GM23338 (cell line): ENCODE measurements at regions not wholly inside any gene's neighbourhood (a gene's known extent, or its start where the extent isn't known, plus 50 kb on each side); places are given as distances from the start of the nearest gene placed in this dataset.

Experiments
- ATAC-seq: fragments of 200-7000 bp; cut with Tn5 transposase; 3 replicates; pipeline ENCODE4 v1.9.1; 2020
- DNase-seq: peaks from one replicate; pipeline ENCODE4 v3.0.0-alpha.2; 2015; ENCODE audit warnings: low spot score
- H2AFZ ChIP-seq: fragments of 200-600 bp; sonication (generic); 2 replicates; pipeline ENCODE4 v1.8.0; 2016; ENCODE audit warnings: antibody characterized with exemption, mild to moderate bottlenecking, moderate library complexity
- H3F3A ChIP-seq: fragments of 200-600 bp; sonication (generic); replicated peaks from 2 replicates; pipeline ENCODE4 v1.8.0; 2017; ENCODE audit warnings: antibody characterized with exemption, mixed run types, low read depth
- H3K27ac ChIP-seq: fragments of 200-600 bp; sonication (generic); 2 replicates; pipeline ENCODE4 v1.6.1; 2016; ENCODE audit warnings: low read depth
- H3K27me3 ChIP-seq: fragments of 200-600 bp; sonication (generic); 2 replicates; pipeline ENCODE4 v1.8.0; 2016; ENCODE audit warnings: mild to moderate bottlenecking, mixed run types, moderate library complexity; ENCODE audit not compliant: insufficient read depth
- H3K36me3 ChIP-seq: fragments of 200-600 bp; sonication (generic); 2 replicates; pipeline ENCODE4 v1.8.0; 2016; ENCODE audit warnings: mild to moderate bottlenecking; ENCODE audit not compliant: insufficient read depth
- H3K4me1 ChIP-seq: fragments of 200-600 bp; sonication (generic); 2 replicates; pipeline ENCODE4 v1.8.0; 2016; ENCODE audit warnings: mild to moderate bottlenecking, moderate library complexity; ENCODE audit not compliant: insufficient read depth
- H3K4me2 ChIP-seq: fragments of 200-600 bp; sonication (generic); 2 replicates; pipeline ENCODE4 v1.7.1; 2017; ENCODE audit warnings: mixed run types
- H3K4me3 ChIP-seq: fragments of 200-600 bp; sonication (generic); 2 replicates; pipeline ENCODE4 v1.6.1; 2016; ENCODE audit warnings: mixed run types
- H3K79me2 ChIP-seq: fragments of 200-600 bp; sonication (generic); replicated peaks from 2 replicates; pipeline ENCODE4 v1.8.0; 2017; ENCODE audit warnings: mild to moderate bottlenecking; ENCODE audit not compliant: insufficient read depth
- H3K9me2 ChIP-seq: fragments of 200-600 bp; sonication (generic); 2 replicates; pipeline ENCODE4 v1.8.0; 2017; ENCODE audit not compliant: insufficient read depth
- H4K20me1 ChIP-seq: fragments of 200-600 bp; sonication (generic); replicated peaks from 2 replicates; pipeline ENCODE4 v1.8.0; 2017; ENCODE audit warnings: mild to moderate bottlenecking; ENCODE audit not compliant: insufficient read depth
- H3K27ac Mint-ChIP-seq: 2 replicates; pipeline ENCODE4 v1.8.0; 2020; ENCODE audit warnings: inconsistent platforms, mild to moderate bottlenecking, moderate library complexity, mixed read lengths
- H3K27me3 Mint-ChIP-seq: 3 replicates; pipeline ENCODE4 v1.8.0; 2022; ENCODE audit warnings: low read depth, mild to moderate bottlenecking, moderate library complexity, mixed read lengths, inconsistent platforms; ENCODE audit not compliant: insufficient read depth, poor library complexity
- H3K36me3 Mint-ChIP-seq: 3 replicates; pipeline ENCODE4 v1.8.0; 2021; ENCODE audit warnings: low read depth, mild to moderate bottlenecking, inconsistent platforms, moderate library complexity, mixed read lengths
- H3K4me1 Mint-ChIP-seq: 3 replicates; pipeline ENCODE4 v1.8.0; 2020; ENCODE audit warnings: mild to moderate bottlenecking, inconsistent platforms, mixed read lengths
- H3K4me3 Mint-ChIP-seq: 3 replicates; pipeline ENCODE4 v1.8.0; 2021; ENCODE audit warnings: moderate library complexity, mild to moderate bottlenecking, inconsistent platforms, mixed read lengths
- H3K9me3 Mint-ChIP-seq: 3 replicates; pipeline ENCODE4 v1.8.0; 2020; ENCODE audit warnings: moderate library complexity, mild to moderate bottlenecking, inconsistent platforms, mixed read lengths
- CREB1 ChIP-seq: fragments of 250-450 bp; sonication (Bioruptor Pico); IDR thresholded peaks from 2 replicates; pipeline ENCODE4 v1.5.0; 2020; ENCODE audit warnings: low read depth, mild to moderate bottlenecking, moderate library complexity
- EZH2 ChIP-seq: fragments of 200-600 bp; sonication (generic); IDR thresholded peaks from one replicate; pipeline ENCODE4 v1.8.0; 2017; ENCODE audit warnings: antibody characterized with exemption, mild to moderate bottlenecking, low read depth; ENCODE audit not compliant: unreplicated experiment
- EZH2phosphoT487 ChIP-seq: fragments of 200-600 bp; sonication (generic); IDR thresholded peaks from one replicate; pipeline ENCODE4 v1.8.1; 2018; ENCODE audit warnings: antibody characterized with exemption; ENCODE audit not compliant: unreplicated experiment
- JUNB ChIP-seq: IDR thresholded peaks from one replicate; pipeline ENCODE4 v1.6.1; 2016; ENCODE audit warnings: antibody characterized with exemption; ENCODE audit not compliant: unreplicated experiment
- NANOG ChIP-seq: IDR thresholded peaks from 2 replicates; pipeline ENCODE4 v1.6.1; 2016; ENCODE audit warnings: antibody characterized with exemption, borderline replicate concordance
- POLR2AphosphoS5 ChIP-seq: IDR thresholded peaks from 2 replicates; pipeline ENCODE4 v1.6.1; 2016; ENCODE audit warnings: antibody characterized with exemption, low read depth
- STAT1 ChIP-seq: IDR thresholded peaks from one replicate; pipeline ENCODE4 v1.6.1; 2016; ENCODE audit warnings: antibody characterized with exemption; ENCODE audit not compliant: unreplicated experiment
- ZNF114 ChIP-seq: fragments of 250-450 bp; sonication (Bioruptor Pico); IDR thresholded peaks from 2 replicates; pipeline ENCODE4 v1.5.0; 2020; ENCODE audit warnings: mild to moderate bottlenecking, moderate library complexity
- ZNF331 ChIP-seq: fragments of 250-450 bp; sonication (Bioruptor Pico); IDR thresholded peaks from 2 replicates; pipeline ENCODE4 v1.5.0; 2020; ENCODE audit warnings: low read depth, mild to moderate bottlenecking, moderate library complexity
- TF ChIP-seq, protein P1 (sequence below): fragments of 250-450 bp; sonication (Bioruptor Pico); IDR thresholded peaks from 2 replicates; pipeline ENCODE4 v1.5.0; 2020; ENCODE audit warnings: mild to moderate bottlenecking, moderate library complexity

DNA sequence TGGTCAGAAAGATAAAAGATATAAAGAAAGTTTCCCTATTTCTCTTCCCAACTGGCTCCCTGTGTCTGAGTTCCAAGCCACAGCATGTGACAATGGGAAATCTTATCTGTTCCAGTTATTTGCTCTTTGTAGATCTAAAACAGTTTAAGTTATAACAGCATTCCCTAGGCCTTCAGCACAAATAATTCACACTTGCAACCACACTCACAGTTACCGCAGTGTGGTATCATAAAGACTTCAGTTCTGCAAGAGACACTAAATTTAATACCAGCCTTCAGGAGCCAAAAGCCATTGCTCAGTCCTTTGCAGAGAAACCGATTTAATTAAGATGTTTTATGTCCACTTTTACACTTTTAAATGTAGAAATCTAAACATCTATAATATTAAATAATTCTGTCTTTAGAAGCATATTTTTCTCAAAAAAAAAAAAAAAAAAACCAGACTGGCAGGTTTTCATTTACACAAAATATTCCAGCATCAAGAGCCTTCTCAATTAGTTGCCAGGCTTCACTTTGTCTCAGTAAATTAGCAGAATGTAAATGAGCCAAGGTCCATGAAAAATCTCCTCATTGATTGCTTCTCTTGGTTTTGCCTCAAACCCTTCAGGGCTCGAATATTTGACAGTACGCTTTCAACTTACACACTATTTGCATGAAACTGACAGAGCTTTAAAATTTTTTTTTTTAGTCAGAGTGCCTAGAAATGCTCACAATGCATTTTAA is 300.0 kb upstream of the DDI1 start:
- Mint-ChIP-seq H3K27ac (no peak overlapping the region), H3K4me1 (peaks cover 31% of the 10 kb centered on the region), H3K4me3 (no peak overlapping the region), H3K36me3 (no peaks in the 10 kb centered on the region), H3K27me3 (peaks cover 6% of the 10 kb centered on the region), H3K9me3 (no peaks in the 10 kb centered on the region)
- H3K4me2 ChIP-seq: no peak overlapping the region
- no peaks in the 10 kb centered on the region for H3F3A ChIP-seq
- H3K27ac ChIP-seq: no peak overlapping the region
- H2AFZ ChIP-seq: peak overlapping the region; percentile 40; the same call in 1 of the 2 replicates
- ATAC-seq: no peak
- peaks cover 7% of the 10 kb centered on the region; the same call in 1 of the 2 replicates for H3K9me2 ChIP-seq
- no peaks in the 10 kb centered on the region for H3K27me3 ChIP-seq
- H4K20me1 ChIP-seq: no peaks in the 10 kb centered on the region
- TF ChIP-seq EZH2phosphoT487 (no peak), NANOG (no peak), ZNF114 (CRISPR knock-in tag) (no peak), STAT1 (no peak), EZH2 (no peak), CREB1 (CRISPR knock-in tag) (no peak), POLR2AphosphoS5 (no peak), ZNF331 (no peak), JUNB (no peak)
- TF ChIP-seq, protein P1, sequence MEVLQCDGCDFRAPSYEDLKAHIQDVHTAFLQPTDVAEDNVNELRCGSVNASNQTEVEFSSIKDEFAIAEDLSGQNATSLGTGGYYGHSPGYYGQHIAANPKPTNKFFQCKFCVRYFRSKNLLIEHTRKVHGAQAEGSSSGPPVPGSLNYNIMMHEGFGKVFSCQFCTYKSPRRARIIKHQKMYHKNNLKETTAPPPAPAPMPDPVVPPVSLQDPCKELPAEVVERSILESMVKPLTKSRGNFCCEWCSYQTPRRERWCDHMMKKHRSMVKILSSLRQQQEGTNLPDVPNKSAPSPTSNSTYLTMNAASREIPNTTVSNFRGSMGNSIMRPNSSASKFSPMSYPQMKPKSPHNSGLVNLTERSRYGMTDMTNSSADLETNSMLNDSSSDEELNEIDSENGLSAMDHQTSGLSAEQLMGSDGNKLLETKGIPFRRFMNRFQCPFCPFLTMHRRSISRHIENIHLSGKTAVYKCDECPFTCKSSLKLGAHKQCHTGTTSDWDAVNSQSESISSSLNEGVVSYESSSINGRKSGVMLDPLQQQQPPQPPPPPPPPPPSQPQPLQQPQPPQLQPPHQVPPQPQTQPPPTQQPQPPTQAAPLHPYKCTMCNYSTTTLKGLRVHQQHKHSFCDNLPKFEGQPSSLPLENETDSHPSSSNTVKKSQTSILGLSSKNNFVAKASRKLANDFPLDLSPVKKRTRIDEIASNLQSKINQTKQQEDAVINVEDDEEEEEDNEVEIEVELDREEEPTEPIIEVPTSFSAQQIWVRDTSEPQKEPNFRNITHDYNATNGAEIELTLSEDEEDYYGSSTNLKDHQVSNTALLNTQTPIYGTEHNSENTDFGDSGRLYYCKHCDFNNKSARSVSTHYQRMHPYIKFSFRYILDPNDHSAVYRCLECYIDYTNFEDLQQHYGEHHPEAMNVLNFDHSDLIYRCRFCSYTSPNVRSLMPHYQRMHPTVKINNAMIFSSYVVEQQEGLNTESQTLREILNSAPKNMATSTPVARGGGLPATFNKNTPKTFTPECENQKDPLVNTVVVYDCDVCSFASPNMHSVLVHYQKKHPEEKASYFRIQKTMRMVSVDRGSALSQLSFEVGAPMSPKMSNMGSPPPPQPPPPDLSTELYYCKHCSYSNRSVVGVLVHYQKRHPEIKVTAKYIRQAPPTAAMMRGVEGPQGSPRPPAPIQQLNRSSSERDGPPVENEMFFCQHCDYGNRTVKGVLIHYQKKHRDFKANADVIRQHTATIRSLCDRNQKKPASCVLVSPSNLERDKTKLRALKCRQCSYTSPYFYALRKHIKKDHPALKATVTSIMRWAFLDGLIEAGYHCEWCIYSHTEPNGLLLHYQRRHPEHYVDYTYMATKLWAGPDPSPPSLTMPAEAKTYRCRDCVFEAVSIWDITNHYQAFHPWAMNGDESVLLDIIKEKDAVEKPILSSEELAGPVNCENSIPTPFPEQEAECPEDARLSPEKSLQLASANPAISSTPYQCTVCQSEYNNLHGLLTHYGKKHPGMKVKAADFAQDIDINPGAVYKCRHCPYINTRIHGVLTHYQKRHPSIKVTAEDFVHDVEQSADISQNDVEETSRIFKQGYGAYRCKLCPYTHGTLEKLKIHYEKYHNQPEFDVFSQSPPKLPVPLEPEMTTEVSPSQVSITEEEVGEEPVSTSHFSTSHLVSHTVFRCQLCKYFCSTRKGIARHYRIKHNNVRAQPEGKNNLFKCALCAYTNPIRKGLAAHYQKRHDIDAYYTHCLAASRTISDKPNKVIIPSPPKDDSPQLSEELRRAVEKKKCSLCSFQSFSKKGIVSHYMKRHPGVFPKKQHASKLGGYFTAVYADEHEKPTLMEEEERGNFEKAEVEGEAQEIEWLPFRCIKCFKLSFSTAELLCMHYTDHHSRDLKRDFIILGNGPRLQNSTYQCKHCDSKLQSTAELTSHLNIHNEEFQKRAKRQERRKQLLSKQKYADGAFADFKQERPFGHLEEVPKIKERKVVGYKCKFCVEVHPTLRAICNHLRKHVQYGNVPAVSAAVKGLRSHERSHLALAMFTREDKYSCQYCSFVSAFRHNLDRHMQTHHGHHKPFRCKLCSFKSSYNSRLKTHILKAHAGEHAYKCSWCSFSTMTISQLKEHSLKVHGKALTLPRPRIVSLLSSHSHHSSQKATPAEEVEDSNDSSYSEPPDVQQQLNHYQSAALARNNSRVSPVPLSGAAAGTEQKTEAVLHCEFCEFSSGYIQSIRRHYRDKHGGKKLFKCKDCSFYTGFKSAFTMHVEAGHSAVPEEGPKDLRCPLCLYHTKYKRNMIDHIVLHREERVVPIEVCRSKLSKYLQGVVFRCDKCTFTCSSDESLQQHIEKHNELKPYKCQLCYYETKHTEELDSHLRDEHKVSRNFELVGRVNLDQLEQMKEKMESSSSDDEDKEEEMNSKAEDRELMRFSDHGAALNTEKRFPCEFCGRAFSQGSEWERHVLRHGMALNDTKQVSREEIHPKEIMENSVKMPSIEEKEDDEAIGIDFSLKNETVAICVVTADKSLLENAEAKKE (CRISPR knock-in tag): no peak
- H3K79me2 ChIP-seq: no peaks in the 10 kb centered on the region
- no peak overlapping the region for H3K4me3 ChIP-seq
- H3K36me3 ChIP-seq: no peaks in the 10 kb centered on the region
- H3K4me1 ChIP-seq: peaks cover 11% of the 10 kb centered on the region
- DNase-seq: no peak
